Adrenal gland (tissue), 9 donors: ENCODE measurements at regions not wholly inside any gene's neighbourhood (a gene's known extent, or its start where the extent isn't known, plus 50 kb on each side); places are given as distances from the start of the nearest gene placed in this dataset.

Experiments used
- DNase-seq, 7 donors: peaks; one replicate each; pipeline ENCODE4 v3.0.0-alpha.2; 2019 to 2020
- H3K27ac ChIP-seq, 5 donors: fragments of 200-600 bp; sonication (generic) in 4 of 5; 1 replicate in 3 of 5; 2 replicates in 2 of 5; pipeline versions ENCODE4 v1.5.1 to v1.8.0; 2016 to 2020; ENCODE audit warnings: mild to moderate bottlenecking in 1 of 5
- H3K27me3 ChIP-seq: fragments of 200-600 bp; 2 replicates; pipeline ENCODE4 v1.8.0; 2021
- H3K36me3 ChIP-seq, 2 donors: fragments of 200-600 bp; replicated peaks in 1 of 2; 1 replicate in 1 of 2; 2 replicates in 1 of 2; pipeline versions ENCODE4 v1.5.1 to v1.8.0; 2018 to 2022
- H3K4me1 ChIP-seq, 2 donors: fragments of 200-600 bp; replicated peaks in 1 of 2; 1 replicate in 1 of 2; 2 replicates in 1 of 2; pipeline versions ENCODE4 v1.5.1 to v1.8.0; 2018 to 2021
- H3K4me3 ChIP-seq, 4 donors: fragments of 200-600 bp; sonication (generic) in 3 of 4; one replicate each; pipeline ENCODE4 v1.5.1; 2016 to 2018
- H3K9me3 ChIP-seq, 3 donors: fragments of 200-600 bp; sonication (generic) in 1 of 3; replicated peaks in 1 of 3; 1 replicate in 2 of 3; 2 replicates in 1 of 3; pipeline versions ENCODE4 v1.5.1 to v1.8.0; 2016 to 2021
- POLR2A ChIP-seq, 2 donors: fragments of 450-650 bp; IDR thresholded peaks; one replicate each; pipeline ENCODE4 v1.6.1; 2017; ENCODE audit warnings: antibody characterized with exemption in 2 of 2, mild to moderate bottlenecking in 2 of 2, moderate library complexity in 1 of 2
- WGBS, 4 donors: extraction: QIAGEN DNeasy Blood & Tissue Kit in 2 of 4; methylation state at CpG; one replicate each; pipeline versions ENCODE4 v1.1.5 to v1.1.7; 2013 to 2017; 5-methylcytosine and 5-hydroxymethylcytosine counted together
- intact Hi-C, 2 donors: fragments of 100-400 bp; cut with DNase I; formaldehyde crosslinking; loops; one replicate each; pipeline versions ENCODE4 v1.14.1 to v1.15.0; 2022 to 2023
- TF ChIP-seq, protein P1 (sequence below), 6 experiments: fragments of 450-650 bp in 4 of 6; fragments of 200-600 bp in 2 of 6; sonication (generic) in 1 of 6; IDR thresholded peaks; 1 replicate in 5 of 6; 2 replicates in 1 of 6; pipeline versions ENCODE4 v1.5.1 to v1.8.0; 2016 to 2021; ENCODE audit warnings: antibody characterized with exemption in 6 of 6, mild to moderate bottlenecking in 2 of 6, moderate library complexity in 1 of 6
- donor health status: healthy with polysubstance abuse.
- donor health status: Bipolar disorder and iron deficiency.
- donor health status: DM: yes; HTN: yes; CAD: no.
- donor health status: DM: no; HTN: no; CAD: no.
- donor health status: DM: no; HTN: no; CAD: no.

GRCh38 chr6:126195625-126196236, 144.2 kb upstream of the CENPW start:
- TF ChIP-seq POLR2A (IDR thresholded peaks at IDR 0.05), result no peak
- TF ChIP-seq, protein P1, sequence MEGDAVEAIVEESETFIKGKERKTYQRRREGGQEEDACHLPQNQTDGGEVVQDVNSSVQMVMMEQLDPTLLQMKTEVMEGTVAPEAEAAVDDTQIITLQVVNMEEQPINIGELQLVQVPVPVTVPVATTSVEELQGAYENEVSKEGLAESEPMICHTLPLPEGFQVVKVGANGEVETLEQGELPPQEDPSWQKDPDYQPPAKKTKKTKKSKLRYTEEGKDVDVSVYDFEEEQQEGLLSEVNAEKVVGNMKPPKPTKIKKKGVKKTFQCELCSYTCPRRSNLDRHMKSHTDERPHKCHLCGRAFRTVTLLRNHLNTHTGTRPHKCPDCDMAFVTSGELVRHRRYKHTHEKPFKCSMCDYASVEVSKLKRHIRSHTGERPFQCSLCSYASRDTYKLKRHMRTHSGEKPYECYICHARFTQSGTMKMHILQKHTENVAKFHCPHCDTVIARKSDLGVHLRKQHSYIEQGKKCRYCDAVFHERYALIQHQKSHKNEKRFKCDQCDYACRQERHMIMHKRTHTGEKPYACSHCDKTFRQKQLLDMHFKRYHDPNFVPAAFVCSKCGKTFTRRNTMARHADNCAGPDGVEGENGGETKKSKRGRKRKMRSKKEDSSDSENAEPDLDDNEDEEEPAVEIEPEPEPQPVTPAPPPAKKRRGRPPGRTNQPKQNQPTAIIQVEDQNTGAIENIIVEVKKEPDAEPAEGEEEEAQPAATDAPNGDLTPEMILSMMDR (IDR thresholded peaks at IDR 0.05), result no peak
- intact Hi-C loops, result no loop called here

GRCh38 chr6:126198631-126199030, 141.3 kb upstream of the CENPW start:
- no peak for TF ChIP-seq POLR2A (IDR thresholded peaks at IDR 0.05)
- TF ChIP-seq, protein P1 (IDR thresholded peaks at IDR 0.05), result no peak
- WGBS, 4 donors, result 53 to 67% (median 58%) methylated on average over 2 of the region's 2 CpGs
- Histone ChIP-seq H3K4me1 (no peaks in the 10 kb centered on the region), H3K27ac (no peak overlapping the region), H3K4me3 (no peak overlapping the region), H3K9me3 (no peaks in the 10 kb centered on the region), H3K36me3 (no peaks in the 10 kb centered on the region), H3K27me3 (no peaks in the 10 kb centered on the region)
- intact Hi-C loops, result no loop called here
- no peak for DNase-seq

More at GRCh38 chr6:126195625-126196236, 144.2 kb upstream of the CENPW start:
- no peaks in the 10 kb centered on the region for H3K9me3 ChIP-seq
- H3K27me3 ChIP-seq, result no peaks in the 10 kb centered on the region
- H3K36me3 ChIP-seq, result no peaks in the 10 kb centered on the region
- no peaks in the 10 kb centered on the region for H3K4me1 ChIP-seq
- 60 to 82% (median 73%) methylated on average over 1 of the region's 1 CpG for WGBS, 4 donors
- no peak for DNase-seq
- H3K27ac ChIP-seq, result no peak overlapping the region
- no peak overlapping the region for H3K4me3 ChIP-seq

DNA sequence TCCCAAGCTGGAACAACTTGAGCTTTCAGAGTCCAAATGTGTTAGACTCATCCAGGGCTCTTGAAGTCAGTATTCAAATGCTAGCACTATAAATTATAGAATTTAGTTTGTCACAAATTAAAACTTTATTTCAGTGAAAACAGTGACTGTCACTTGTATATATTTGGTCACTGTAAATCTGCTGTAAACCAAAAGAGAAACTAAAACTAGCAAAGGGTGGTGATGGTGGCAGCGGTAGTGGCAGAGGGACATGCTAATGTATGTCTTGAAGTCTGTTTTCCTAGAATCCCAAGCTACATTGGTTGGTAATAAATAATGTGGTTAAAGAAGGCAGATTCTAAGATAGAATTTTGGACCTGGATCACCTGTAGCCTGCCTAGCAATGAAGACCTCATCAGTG, 140.4 kb upstream of the CENPW start:
- no peaks in the 10 kb centered on the region for H3K9me3 ChIP-seq
- H3K36me3 ChIP-seq, result no peaks in the 10 kb centered on the region
- DNase-seq, result no peak
- TF ChIP-seq, protein P1 (IDR thresholded peaks at IDR 0.05), result no peak
- no peak for TF ChIP-seq POLR2A (IDR thresholded peaks at IDR 0.05)
- H3K4me3 ChIP-seq, result no peak overlapping the region
- H3K4me1 ChIP-seq, result no peaks in the 10 kb centered on the region
- no peaks in the 10 kb centered on the region for H3K27me3 ChIP-seq
- WGBS, 4 donors, result 94 to 97% (median 96%) methylated on average over 1 of the region's 1 CpG
- H3K27ac ChIP-seq, result no peak overlapping the region
- intact Hi-C loops, result no loop called here

DNA sequence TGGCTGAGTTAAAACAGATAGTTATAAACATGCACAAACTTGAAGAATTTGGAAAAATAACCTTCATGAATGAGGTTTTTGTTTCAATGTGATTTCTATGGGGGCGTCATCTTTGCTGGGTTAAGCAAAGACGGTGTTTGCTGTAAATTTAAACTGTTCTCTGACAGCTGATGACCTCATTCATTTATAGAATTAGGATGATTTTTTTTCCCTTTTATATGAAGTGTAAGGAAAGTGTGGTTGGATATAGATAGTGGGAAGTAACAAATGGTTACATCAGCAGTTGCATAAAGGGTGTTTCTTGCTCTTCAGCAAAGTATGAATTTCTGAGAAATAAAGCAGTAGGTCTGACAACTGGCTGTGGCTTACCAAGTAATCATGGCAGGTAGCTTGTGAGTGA, 137.2 kb upstream of the CENPW start:
- no peak overlapping the region for H3K27ac ChIP-seq
- 80 to 94% (median 90%) methylated on average over 2 of the region's 2 CpGs for WGBS, 4 donors

More for the DNA sequence above, 137.2 kb upstream of the CENPW start:
- no peak for TF ChIP-seq POLR2A (IDR thresholded peaks at IDR 0.05)
- TF ChIP-seq, protein P1 (IDR thresholded peaks at IDR 0.05), result no peak
- no peak overlapping the region for H3K4me3 ChIP-seq
- intact Hi-C loops, result no loop called here
- H3K27me3 ChIP-seq, result no peaks in the 10 kb centered on the region
- no peak for DNase-seq
- no peaks in the 10 kb centered on the region for H3K4me1 ChIP-seq
- no peaks in the 10 kb centered on the region for H3K9me3 ChIP-seq
- no peaks in the 10 kb centered on the region for H3K36me3 ChIP-seq
